ENCODE measurements at regions not wholly inside any gene's neighbourhood (a gene's known extent, or its start where the extent isn't known, plus 50 kb on each side); places are given as distances from the start of the nearest gene placed in this dataset.

DNA sequence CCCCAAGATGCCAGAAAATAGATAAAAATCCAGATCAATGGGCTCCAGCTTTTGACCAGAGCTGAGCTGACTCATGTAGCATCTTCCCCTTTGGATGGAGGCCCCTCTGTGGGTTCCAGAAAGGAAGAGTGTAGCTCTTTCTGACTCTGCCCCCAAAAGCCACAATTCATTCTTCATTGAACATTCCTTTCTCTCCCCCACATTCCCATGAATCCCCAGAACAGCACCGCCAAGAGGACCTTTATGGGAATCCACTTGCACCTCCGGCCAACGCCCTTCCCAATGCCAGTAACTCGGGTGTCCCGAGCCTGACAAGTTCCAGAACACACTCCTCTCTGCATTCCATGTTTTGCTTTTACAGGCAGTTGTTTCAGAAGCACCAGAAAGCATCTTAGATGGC, 210.6 kb upstream of the DIO3 start:
- Histone ChIP-seq H3K4me2 (ENCODE audit: low read depth, low read length) (no peak overlapping the region), H3K4ac (ENCODE audit: low read depth, low read length) (no peak overlapping the region), H2AFZ (replicated peaks; ENCODE audit: low read length, poor library complexity) (no peak overlapping the region), H3K36me3 (ENCODE audit: control insufficient read depth, insufficient read depth, low read length) (no peaks in the 10 kb centered on the region), H2AK9ac (replicated peaks; ENCODE audit: low read depth, low read length, poor library complexity) (no peak overlapping the region), H4K5ac (ENCODE audit: low read depth, low read length) (no peak overlapping the region), H3K9me1 (ENCODE audit: insufficient read depth, low read length) (no peaks in the 10 kb centered on the region), H3K23ac (ENCODE audit: low read depth, low read length) (no peak overlapping the region), H4K8ac (ENCODE audit: low read depth in 2 of 2, low read length in 2 of 2) (no peak overlapping the region), H3K27me3 (ENCODE audit: control insufficient read depth, insufficient read depth, low read length) (no peaks in the 10 kb centered on the region; the same call in 1 of the 2 replicates), H3K56ac (ENCODE audit: extremely low read depth, insufficient read depth, low read length) (no peak overlapping the region), H3K9ac (ENCODE audit: low read depth, low read length) (no peak overlapping the region), H3K4me3 (ENCODE audit: insufficient read depth, low read depth, low read length) (no peak overlapping the region), H3K9me3 (ENCODE audit: control insufficient read depth, insufficient read depth, low read length) (peaks cover 22% of the 10 kb centered on the region), H2BK15ac (ENCODE audit: low read depth, low read length) (no peak overlapping the region), H3K79me1 (ENCODE audit: low read depth in 1 of 2, low read length in 2 of 2) (no peaks in the 10 kb centered on the region), H3K18ac (ENCODE audit: low read depth, low read length) (no peak overlapping the region), H3K4me1 (ENCODE audit: control insufficient read depth, insufficient read depth, low read length) (no peaks in the 10 kb centered on the region), H4K91ac (ENCODE audit: insufficient read depth, low read depth, low read length) (no peak overlapping the region), H4K20me1 (ENCODE audit: insufficient read depth, low read length) (no peaks in the 10 kb centered on the region), H2BK120ac (ENCODE audit: low read depth, low read length) (no peak overlapping the region), H2BK5ac (ENCODE audit: low read depth, low read length, poor library complexity, severe bottlenecking) (no peak overlapping the region), H2AK5ac (ENCODE audit: low read depth, low read length) (no peak overlapping the region), H3K27ac (ENCODE audit: insufficient read depth, low read length) (no peak overlapping the region), H2BK20ac (ENCODE audit: low read depth, low read length) (no peak overlapping the region), H3K14ac (replicated peaks; ENCODE audit: low read depth, low read length) (no peak overlapping the region)
- ATAC-seq (ENCODE audit: low read depth) (no peak), DNase-seq (no peak)
- TF ChIP-seq MXI1 (IDR thresholded peaks at IDR 0.05; ENCODE audit: borderline replicate concordance, low read depth, low read length) (no peak), SMC3 (IDR thresholded peaks at IDR 0.05; ENCODE audit: low read depth, low read length) (no peak), BHLHE40 (IDR thresholded peaks at IDR 0.05; ENCODE audit: low read depth, low read length) (no peak), CEBPB (IDR thresholded peaks at IDR 0.05; ENCODE audit: low read depth, low read length) (no peak), POLR2A (IDR thresholded peaks at IDR 0.05; ENCODE audit: low read depth, low read length) (no peak), RAD21 (IDR thresholded peaks at IDR 0.05; ENCODE audit: low read length) (no peak), RFX5 (IDR thresholded peaks at IDR 0.05; ENCODE audit: low read depth, low read length) (no peak), CHD1 (IDR thresholded peaks at IDR 0.05; ENCODE audit: low read depth, low read length) (no peak), NFE2L2 (IDR thresholded peaks at IDR 0.05; ENCODE audit: low read depth, low read length) (no peak), MAZ (IDR thresholded peaks at IDR 0.05; ENCODE audit: borderline replicate concordance, low read depth, low read length) (no peak), MAFK (IDR thresholded peaks at IDR 0.05; ENCODE audit: low read depth, low read length) (no peak)
- TF ChIP-seq, protein P1, sequence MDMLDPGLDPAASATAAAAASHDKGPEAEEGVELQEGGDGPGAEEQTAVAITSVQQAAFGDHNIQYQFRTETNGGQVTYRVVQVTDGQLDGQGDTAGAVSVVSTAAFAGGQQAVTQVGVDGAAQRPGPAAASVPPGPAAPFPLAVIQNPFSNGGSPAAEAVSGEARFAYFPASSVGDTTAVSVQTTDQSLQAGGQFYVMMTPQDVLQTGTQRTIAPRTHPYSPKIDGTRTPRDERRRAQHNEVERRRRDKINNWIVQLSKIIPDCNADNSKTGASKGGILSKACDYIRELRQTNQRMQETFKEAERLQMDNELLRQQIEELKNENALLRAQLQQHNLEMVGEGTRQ (IDR thresholded peaks at IDR 0.05; ENCODE audit: low read depth, low read length) = no peak
- TF ChIP-seq, protein P2, sequence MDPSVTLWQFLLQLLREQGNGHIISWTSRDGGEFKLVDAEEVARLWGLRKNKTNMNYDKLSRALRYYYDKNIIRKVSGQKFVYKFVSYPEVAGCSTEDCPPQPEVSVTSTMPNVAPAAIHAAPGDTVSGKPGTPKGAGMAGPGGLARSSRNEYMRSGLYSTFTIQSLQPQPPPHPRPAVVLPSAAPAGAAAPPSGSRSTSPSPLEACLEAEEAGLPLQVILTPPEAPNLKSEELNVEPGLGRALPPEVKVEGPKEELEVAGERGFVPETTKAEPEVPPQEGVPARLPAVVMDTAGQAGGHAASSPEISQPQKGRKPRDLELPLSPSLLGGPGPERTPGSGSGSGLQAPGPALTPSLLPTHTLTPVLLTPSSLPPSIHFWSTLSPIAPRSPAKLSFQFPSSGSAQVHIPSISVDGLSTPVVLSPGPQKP (IDR thresholded peaks at IDR 0.05; ENCODE audit: borderline replicate concordance, low read depth, low read length) = no peak
- POLR2A ChIA-PET (ENCODE audit: unreplicated experiment) = no interaction called here
- WGBS, 2 experiments (ENCODE audit: extremely low coverage in 2 of 2, insufficient read length in 1 of 2) = no CpG with 5 or more reads among the region's 5 CpGs
- CTCF ChIA-PET = no interaction called here
- intact Hi-C loops (cut with micrococcal nuclease) (no loop called here), dilution Hi-C loops (cut with HindIII; ENCODE audit: low sequenced_read_pairs, unreplicated experiment) (no loop called here), in situ Hi-C loops (cut with MboI; ENCODE audit: low sequenced_read_pairs) (no loop called here)
- BruUV-seq (replicated peaks) = no TSS peak
